Calu3 (cell line): ENCODE measurements at regions not wholly inside any gene's neighbourhood (a gene's known extent, or its start where the extent isn't known, plus 50 kb on each side); places are given as distances from the start of the nearest gene placed in this dataset.

ENCODE experiments used
- BruUV-seq: library from RNA; stranded (reverse); fragments of 400-500 nt; replicated peaks from 2 replicates; lab custom pipeline; 2021; lab: Mats Ljungman, UMichigan
- CTCF ChIA-PET: fragments of 300-600 bp; sonication (Branson Sonifier 250); formaldehyde crosslinking; loops from one replicate; lab custom pipeline; 2022; ENCODE audit warnings: antibody characterized with exemption; lab: Charles Lee
- DNase-seq: peaks from one replicate; pipeline ENCODE4 v3.0.0; 2022
- H3K27ac Mint-ChIP-seq: one replicate; pipeline ENCODE4 v1.8.0; 2022; ENCODE audit warnings: mixed read lengths; ENCODE audit not compliant: unreplicated experiment
- H3K27me3 Mint-ChIP-seq: one replicate; pipeline ENCODE4 v1.8.0; 2022; ENCODE audit warnings: mixed read lengths; ENCODE audit not compliant: unreplicated experiment
- H3K36me3 Mint-ChIP-seq: one replicate; pipeline ENCODE4 v1.8.0; 2022; ENCODE audit warnings: mild to moderate bottlenecking, moderate library complexity, mixed read lengths; ENCODE audit not compliant: insufficient read depth, unreplicated experiment
- H3K4me1 Mint-ChIP-seq: one replicate; pipeline ENCODE4 v1.8.0; 2022; ENCODE audit warnings: mild to moderate bottlenecking, low read depth, mixed read lengths; ENCODE audit not compliant: unreplicated experiment
- H3K4me3 Mint-ChIP-seq: one replicate; pipeline ENCODE4 v1.8.0; 2022; ENCODE audit warnings: mild to moderate bottlenecking, low read depth, moderate library complexity, mixed read lengths; ENCODE audit not compliant: unreplicated experiment
- H3K9me3 Mint-ChIP-seq: one replicate; pipeline ENCODE4 v1.8.0; 2022; ENCODE audit warnings: low read depth, mixed read lengths; ENCODE audit not compliant: unreplicated experiment
- intact Hi-C: fragments of 100-400 bp; cut with micrococcal nuclease; formaldehyde crosslinking; loops from one replicate; pipeline ENCODE4 v1.10.0; 2022; ENCODE audit not compliant: unreplicated experiment
- TF ChIP-seq, protein P1 (sequence below): fragments of 200-600 bp; IDR thresholded peaks from one replicate; pipeline ENCODE4 v1.8.0; 2022; ENCODE audit warnings: antibody characterized with exemption; ENCODE audit not compliant: unreplicated experiment

DNA sequence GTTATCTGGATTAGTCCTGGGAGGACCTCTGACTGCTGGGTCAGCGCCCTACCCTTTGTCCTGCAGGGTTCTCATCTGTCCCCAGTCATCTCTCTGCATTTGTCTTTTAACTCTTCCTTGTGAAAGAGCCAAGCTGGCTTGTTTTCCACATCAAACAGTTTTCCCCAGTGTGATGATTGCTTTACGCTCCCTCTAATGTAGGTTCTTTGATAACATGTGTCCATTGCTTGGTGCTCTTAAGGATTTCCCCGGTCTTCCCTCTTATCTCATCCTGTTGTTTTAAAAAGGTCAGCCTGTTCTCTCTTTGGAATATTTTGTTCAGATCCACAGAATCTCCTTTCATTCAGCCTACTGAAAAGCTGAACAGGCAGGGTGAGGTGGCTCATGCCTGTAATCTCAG, 792.1 kb upstream of the RAB6C start:
- intact Hi-C loops: no loop called here
- Mint-ChIP-seq H3K36me3 (no peaks in the 10 kb centered on the region), H3K4me1 (peaks cover 34% of the 10 kb centered on the region), H3K4me3 (no peak overlapping the region), H3K27me3 (no peaks in the 10 kb centered on the region), H3K9me3 (peaks cover 5% of the 10 kb centered on the region), H3K27ac (no peak overlapping the region)
- TF ChIP-seq, protein P1, sequence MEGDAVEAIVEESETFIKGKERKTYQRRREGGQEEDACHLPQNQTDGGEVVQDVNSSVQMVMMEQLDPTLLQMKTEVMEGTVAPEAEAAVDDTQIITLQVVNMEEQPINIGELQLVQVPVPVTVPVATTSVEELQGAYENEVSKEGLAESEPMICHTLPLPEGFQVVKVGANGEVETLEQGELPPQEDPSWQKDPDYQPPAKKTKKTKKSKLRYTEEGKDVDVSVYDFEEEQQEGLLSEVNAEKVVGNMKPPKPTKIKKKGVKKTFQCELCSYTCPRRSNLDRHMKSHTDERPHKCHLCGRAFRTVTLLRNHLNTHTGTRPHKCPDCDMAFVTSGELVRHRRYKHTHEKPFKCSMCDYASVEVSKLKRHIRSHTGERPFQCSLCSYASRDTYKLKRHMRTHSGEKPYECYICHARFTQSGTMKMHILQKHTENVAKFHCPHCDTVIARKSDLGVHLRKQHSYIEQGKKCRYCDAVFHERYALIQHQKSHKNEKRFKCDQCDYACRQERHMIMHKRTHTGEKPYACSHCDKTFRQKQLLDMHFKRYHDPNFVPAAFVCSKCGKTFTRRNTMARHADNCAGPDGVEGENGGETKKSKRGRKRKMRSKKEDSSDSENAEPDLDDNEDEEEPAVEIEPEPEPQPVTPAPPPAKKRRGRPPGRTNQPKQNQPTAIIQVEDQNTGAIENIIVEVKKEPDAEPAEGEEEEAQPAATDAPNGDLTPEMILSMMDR: no peak
- CTCF ChIA-PET: no interaction called here
- no peak for DNase-seq
- BruUV-seq: no TSS peak

DNA sequence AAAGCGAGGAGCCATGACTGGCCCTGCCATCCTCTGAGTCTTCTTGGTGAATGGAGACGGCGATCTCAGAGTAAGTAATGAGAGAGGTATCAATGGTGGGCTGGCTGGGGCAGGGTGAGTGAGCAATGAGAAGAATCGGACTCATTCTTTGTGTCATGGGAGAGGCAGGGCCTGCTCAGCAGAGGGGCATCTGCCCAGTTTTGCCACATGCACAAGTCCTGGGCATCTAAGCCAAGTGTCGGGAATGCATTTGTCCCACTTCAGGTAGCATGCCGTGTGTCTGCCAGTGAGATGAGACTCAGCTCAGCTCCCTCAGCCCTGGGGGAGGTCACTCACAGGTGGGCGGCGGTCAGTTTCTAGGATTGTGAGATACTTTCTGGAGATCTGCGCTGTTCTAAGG, 791.0 kb upstream of the RAB6C start:
- Mint-ChIP-seq H3K4me1 (peaks cover 42% of the 10 kb centered on the region), H3K4me3 (no peak overlapping the region), H3K36me3 (no peaks in the 10 kb centered on the region), H3K27me3 (no peaks in the 10 kb centered on the region), H3K27ac (no peak overlapping the region), H3K9me3 (peaks cover 5% of the 10 kb centered on the region)
- TF ChIP-seq, protein P1: no peak
- CTCF ChIA-PET: no interaction called here
- DNase-seq: no peak
- no TSS peak for BruUV-seq
- intact Hi-C loops: no loop called here

DNA sequence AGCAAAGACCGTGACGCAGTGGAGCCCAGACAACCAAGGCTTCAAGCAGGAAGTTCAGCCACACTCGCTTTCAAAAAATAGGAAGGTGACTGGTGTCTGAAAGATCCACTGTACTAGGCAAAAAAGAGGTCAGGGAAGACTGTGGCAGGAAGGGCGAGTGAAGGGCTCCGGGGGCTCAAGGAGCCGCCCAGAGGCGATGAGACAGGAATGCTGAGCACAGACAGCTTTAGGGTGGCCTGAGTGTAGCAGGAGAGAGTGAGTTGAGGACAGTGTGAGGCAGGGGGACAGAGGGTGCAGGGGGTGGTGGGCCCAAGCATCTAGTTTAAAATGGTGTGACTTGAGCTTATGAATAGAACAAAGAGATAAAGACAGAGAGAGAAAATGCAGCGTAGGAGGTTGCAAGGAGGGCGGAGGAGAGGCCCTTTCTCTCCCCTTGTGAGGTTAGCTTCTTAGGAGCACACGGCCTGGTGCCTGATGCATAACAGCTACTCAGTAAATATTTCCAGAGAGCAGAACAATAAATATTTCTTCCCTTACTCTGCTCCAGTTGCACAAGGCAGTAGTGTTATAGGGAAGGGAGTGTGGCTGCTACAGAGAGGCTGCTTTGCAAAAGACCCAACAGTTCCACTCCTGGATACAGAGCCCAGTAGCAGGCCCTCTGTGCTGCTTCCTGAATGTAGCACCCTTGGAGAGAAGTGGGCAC, 789.7 kb upstream of the RAB6C start:
- no TSS peak for BruUV-seq
- DNase-seq: no peak
- intact Hi-C loops: no loop called here
- no peak overlapping the region for H3K4me3 Mint-ChIP-seq
- H3K9me3 Mint-ChIP-seq: peaks cover 5% of the 10 kb centered on the region
- CTCF ChIA-PET: no interaction called here
- H3K36me3 Mint-ChIP-seq: no peaks in the 10 kb centered on the region
- no peaks in the 10 kb centered on the region for H3K27me3 Mint-ChIP-seq
- no peak overlapping the region for H3K27ac Mint-ChIP-seq
- peaks cover 56% of the 10 kb centered on the region for H3K4me1 Mint-ChIP-seq
- TF ChIP-seq, protein P1: no peak

DNA sequence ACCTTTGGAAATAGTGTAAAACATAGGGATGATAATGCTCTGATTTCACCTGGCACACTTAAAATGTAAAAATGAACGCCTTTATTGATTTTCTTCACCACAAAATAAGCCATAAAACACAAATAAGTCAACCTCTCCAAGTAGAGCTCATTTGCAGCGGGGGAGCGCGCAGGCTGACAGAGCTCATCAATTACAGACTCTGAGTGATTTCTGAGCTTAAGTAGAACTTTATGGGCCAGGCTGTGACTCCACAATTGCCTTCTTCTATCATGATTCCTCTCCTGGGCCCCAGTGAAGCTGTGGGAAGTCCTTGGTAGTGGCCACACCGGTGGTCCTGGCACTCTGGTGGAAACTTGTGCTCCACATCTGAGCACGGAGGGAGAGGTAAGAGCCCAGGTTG, 789.0 kb upstream of the RAB6C start:
- no peak for DNase-seq
- CTCF ChIA-PET: no interaction called here
- Mint-ChIP-seq H3K4me1 (peaks cover 57% of the 10 kb centered on the region), H3K9me3 (peaks cover 5% of the 10 kb centered on the region), H3K36me3 (no peaks in the 10 kb centered on the region), H3K27ac (no peak overlapping the region), H3K27me3 (no peaks in the 10 kb centered on the region), H3K4me3 (no peak overlapping the region)
- no TSS peak for BruUV-seq
- intact Hi-C loops: no loop called here
- TF ChIP-seq, protein P1: no peak
